ENCODE measurements at regions not wholly inside any gene's neighbourhood (a gene's known extent, or its start where the extent isn't known, plus 50 kb on each side); places are given as distances from the start of the nearest gene placed in this dataset.

DNA sequence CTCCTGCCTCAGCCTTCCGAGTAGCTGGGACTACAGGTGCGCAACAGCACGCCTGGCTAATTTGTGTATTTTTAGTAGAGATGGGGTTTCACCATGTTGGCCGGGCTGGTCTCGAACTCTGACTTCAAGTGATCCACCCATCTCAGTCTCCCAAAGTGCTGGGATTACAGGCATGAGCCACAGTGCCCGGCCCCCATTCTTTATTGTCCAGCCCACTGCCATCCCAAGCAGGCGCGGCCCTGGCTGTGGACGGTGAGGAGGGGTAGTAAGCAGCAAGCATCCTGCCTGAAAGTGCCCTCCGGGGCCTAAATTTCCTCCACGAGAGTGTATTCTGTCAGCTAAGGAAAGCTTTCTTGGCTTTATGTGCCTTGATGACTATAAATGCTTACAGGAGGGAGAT is 113.2 kb upstream of the CSF3R start:
- ATAC-seq (ENCODE audit: low FRiP score) = no peak
- TF ChIP-seq, protein P1, sequence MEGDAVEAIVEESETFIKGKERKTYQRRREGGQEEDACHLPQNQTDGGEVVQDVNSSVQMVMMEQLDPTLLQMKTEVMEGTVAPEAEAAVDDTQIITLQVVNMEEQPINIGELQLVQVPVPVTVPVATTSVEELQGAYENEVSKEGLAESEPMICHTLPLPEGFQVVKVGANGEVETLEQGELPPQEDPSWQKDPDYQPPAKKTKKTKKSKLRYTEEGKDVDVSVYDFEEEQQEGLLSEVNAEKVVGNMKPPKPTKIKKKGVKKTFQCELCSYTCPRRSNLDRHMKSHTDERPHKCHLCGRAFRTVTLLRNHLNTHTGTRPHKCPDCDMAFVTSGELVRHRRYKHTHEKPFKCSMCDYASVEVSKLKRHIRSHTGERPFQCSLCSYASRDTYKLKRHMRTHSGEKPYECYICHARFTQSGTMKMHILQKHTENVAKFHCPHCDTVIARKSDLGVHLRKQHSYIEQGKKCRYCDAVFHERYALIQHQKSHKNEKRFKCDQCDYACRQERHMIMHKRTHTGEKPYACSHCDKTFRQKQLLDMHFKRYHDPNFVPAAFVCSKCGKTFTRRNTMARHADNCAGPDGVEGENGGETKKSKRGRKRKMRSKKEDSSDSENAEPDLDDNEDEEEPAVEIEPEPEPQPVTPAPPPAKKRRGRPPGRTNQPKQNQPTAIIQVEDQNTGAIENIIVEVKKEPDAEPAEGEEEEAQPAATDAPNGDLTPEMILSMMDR (IDR thresholded peaks at IDR 0.05) = no peak

DNA sequence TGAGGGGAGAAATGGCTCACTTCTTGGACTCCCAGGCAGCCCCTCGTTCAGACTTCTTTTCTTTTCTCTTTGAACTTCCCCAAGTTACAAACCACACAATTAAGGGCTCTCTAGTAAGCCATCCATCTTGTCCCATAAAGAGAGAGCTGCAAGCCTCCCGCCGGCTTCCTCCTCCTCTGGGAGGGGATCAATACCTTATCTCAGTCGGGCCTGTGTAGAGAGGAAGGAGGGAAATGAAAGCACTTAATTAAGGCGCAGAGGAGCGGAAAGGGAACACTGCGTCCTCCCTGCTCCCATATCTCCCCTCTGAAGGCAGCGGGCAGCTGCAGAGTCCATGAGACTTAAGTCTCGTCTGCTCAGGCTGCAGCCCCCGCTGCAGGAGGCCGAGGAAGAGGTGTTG is 112.6 kb upstream of the CSF3R start:
- DNase-seq (ENCODE audit: low spot score) (no peak), ATAC-seq (ENCODE audit: low FRiP score) (no peak)
- TF ChIP-seq, protein P1 (IDR thresholded peaks at IDR 0.05) = no peak

More for the DNA sequence above, 113.2 kb upstream of the CSF3R start:
- no peak for DNase-seq (ENCODE audit: low spot score)

DNA sequence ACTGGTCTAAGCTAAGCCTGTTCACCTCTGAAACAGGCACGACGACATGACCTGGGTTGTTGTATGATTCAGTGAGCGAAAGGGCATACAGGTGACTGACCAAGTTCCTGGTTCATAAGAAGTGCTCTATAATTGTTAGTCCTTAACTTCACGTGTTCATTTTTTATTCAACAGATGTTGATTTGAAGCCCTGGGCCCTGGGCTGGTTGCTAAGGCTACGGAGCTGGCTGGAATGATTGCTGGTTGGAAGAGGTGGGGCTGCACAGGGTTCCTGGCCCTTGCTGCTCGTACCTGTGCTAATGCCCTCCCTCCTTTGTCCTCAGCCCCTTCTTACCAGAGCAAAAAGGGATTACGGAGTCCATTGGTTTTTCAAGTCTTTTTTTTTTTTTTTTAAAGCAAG is 111.3 kb upstream of the CSF3R start:
- TF ChIP-seq, protein P1 (IDR thresholded peaks at IDR 0.05) = no peak
- ATAC-seq (ENCODE audit: low FRiP score) = no peak
- no peak for DNase-seq (ENCODE audit: low spot score)

DNA sequence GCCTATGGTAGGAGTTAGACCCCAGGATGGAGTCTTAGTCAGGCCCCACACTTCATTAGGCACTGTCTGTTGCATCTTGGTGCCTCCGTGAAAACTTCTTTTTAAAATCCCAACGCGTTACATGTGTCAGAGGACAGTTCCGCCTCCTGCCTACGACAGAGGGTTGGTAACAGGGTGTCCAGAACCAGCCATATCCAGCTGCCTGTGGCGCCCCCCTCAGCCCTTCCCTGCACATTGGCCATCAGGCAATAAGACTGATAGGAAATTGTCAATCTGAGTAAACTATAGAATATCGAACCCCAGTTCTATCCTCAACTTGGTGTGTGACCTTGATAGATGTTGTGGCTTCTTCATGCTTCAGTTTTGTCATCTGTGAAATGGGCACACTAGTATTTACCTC is 108.6 kb upstream of the CSF3R start:
- TF ChIP-seq, protein P1 (IDR thresholded peaks at IDR 0.05) = no peak
- DNase-seq (ENCODE audit: low spot score) = no peak
- no peak for ATAC-seq (ENCODE audit: low FRiP score)

DNA sequence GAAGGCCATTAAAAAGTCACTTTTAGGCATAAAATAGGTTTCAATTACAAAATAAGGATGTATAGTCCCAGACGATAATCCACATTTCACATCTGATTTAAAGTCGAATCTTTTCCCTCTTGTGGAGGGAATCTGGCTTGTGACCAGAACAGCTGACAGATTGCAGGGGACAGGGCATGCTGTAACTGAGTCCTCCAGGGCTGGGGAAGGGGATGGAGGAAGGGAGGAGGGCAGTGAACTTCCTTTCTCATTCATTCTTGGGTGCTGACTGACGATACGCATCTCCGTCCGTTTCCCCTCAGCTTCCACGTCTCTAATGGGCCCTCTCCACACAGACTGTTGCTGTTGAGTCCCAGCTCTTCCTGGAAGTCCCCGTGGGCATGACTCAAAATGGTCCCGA is 108.1 kb upstream of the CSF3R start:
- ATAC-seq (ENCODE audit: low FRiP score) (no peak), DNase-seq (ENCODE audit: low spot score) (no peak)
- TF ChIP-seq, protein P1 (IDR thresholded peaks at IDR 0.05) = no peak

DNA sequence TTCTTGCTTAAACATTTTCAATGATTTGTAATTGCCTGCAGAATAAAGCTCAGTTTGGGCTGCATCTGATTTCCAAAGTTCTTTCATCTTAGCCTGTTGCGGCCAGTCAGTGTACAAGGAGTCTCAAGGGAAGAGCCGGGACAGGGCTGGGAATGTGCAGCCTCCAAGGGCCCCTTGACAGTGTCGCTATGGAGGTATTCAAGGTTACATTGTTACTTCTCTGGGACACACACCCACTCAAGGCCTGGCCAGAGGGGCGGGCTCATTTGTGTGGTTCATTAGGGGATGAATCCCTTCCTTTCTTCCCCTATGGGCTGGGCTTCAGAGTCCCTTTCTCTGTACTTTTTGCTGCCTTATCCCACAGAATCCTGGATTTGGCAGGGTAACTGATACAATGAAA is 107.6 kb upstream of the CSF3R start:
- TF ChIP-seq, protein P1 (IDR thresholded peaks at IDR 0.05) = no peak
- no peak for DNase-seq (ENCODE audit: low spot score)
- no peak for ATAC-seq (ENCODE audit: low FRiP score)

DNA sequence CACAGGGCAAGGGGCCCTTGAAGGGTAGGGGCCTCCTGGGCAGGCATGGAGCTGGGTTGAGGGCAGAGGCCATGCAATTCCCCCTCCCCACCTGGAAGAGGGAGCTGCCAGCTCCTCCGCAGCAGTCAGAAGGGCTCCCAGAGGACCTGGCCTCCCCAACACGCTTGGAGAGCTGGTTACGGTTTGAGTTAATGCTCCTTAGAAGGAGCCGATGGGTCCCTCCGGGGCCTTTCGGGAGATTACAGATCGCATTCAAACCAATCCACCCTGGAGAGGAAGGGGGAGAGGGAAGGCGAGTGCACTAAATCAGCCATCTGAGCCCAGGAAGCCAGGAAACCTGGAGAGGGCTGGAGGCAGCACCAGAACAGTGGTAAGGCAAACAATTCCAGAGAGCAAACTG is 106.3 kb upstream of the CSF3R start:
- TF ChIP-seq, protein P1 (IDR thresholded peaks at IDR 0.05) = no peak
- no peak for DNase-seq (ENCODE audit: low spot score)
- no peak for ATAC-seq (ENCODE audit: low FRiP score)

Measured in omental fat pad (tissue), 3 donors.